Umbilical cord (tissue), 1 donor: ENCODE measurements at regions not wholly inside any gene's neighbourhood (a gene's known extent, or its start where the extent isn't known, plus 50 kb on each side); places are given as distances from the start of the nearest gene placed in this dataset.
"Not testable (repeated sequence)": the region's sequence is repeated elsewhere in the genome, so short reads cannot be mapped to it uniquely, and the experiment has no call there.

Experiments used
- DNase-seq: peaks from one replicate; pipeline ENCODE4 v3.0.0-alpha.2; 2015; ENCODE audit warnings: low spot score

DNA sequence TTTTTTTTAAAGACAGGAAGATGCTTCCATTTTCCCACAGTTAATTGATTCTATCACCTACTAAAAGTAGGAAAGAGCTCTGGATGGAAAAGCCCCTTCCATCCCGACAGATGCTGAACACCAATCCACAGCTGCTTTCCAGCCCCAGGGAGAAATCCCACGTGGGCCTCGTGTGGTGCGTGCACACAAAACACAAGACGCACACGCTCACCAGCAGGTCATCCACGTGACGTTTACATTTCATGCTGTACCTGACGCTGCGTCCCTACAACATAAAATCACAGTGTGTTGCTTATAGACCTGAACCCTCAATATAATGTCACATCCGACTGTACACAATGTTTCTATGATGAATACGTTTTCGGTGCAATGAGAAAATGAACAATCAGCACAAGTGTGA is 50.2 kb upstream of the DACT2 start:
- no peak for DNase-seq

DNA sequence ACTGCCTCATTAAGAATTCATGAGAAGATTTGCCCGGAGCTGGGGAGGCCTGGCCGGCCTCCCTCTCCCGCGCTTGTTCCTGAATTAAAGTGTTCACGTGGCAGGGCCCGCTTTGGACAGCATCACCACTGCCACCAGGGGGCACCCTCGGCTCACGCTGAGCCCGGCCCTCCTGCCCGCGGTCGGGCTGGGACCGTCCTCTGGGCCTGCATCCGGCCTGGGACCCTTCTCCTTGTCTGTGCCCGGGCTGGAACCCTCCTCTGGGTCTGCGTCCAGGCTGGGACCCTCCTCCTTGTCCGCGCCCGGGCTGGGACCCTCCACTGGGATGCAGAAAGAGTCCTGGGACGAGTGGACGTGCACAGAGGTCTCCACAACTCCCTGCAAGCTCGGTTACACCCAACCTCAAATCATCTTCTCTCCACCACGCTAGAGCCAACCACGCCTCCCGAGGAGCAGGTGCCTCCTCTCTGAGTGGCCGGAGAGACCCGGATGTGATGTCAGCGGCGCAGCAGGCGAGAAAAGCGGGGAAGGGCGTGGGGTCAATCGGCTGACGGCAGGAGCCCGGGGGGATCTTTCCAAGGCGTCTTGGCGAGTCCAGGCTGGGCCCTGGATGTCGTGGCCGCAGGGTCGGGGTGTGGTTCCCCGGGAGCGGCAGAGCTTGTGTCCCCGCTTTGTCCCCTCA is 50.9 kb upstream of the DACT2 start:
- DNase-seq, result peak; percentile 76

DNA sequence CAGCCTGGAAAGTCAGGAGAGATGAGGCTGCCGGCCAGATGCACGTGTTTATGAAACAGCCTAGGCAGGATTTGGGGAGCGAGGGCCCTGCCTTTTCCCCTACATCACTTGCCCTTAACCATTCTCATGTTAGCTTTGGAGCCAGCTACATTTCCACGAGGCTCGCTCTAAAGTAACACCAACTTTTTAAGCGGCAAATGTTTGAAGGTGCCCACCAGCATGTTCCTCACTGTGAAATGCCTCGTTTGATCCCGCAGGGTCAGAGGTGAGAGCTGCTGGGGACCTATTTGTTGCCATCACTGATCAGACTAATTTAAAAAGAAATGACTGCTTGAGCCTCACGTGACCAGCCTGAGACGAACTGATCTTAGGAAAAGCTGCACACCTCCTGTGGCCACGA is 51.6 kb upstream of the DACT2 start:
- no peak for DNase-seq

DNA sequence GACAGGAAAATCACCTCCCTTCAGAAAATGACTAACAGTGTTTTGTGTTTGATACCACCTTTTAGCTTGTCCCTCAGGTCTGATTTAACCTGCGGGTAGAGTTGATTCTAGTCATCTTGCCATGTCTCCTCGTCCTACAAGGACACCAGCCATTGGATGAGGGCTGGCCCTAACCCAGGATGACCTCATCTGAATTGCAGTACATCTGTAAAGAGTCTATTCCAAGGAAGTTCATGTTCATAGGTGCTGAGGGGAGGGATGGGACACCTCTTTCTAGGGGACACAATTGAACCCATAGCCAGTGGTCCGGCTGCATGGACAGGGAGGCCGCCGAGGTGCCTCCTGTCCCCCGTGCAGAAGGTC is 52.0 kb upstream of the DACT2 start:
- no peak for DNase-seq

DNA sequence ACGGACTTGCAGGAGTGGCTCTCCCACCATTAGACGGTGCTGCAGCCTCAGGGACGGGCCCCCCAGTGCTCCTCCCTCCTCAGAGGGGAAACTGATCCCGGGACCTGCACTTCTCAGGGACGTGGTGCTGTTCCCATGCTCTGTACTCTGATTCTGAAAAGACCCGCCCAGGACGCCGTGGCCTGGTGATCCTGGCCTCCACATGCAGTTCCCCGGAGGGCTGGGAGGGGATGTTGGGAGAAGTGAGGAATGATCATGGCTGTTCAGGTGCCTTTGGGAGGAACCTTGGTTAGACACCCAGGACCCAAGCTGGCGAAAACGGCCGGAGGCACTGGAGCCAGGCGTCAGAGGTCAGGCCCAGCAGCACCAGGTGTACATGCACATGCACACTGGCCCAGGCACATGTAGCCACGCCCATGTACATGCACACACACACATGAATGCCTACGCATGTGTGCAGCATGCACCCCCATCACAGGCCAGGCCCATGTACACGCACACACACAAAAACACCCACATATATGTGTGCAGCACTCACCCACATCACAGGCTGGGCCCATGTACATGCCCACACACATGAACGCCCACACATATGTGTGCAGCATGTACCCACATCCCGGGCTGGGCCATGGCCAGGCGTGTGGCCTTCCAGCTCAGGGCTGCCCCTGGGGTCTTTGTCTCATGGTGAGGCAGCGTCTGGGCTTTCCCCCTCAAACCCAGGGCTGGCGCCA is 52.6 kb upstream of the DACT2 start:
- no peak for DNase-seq

DNA sequence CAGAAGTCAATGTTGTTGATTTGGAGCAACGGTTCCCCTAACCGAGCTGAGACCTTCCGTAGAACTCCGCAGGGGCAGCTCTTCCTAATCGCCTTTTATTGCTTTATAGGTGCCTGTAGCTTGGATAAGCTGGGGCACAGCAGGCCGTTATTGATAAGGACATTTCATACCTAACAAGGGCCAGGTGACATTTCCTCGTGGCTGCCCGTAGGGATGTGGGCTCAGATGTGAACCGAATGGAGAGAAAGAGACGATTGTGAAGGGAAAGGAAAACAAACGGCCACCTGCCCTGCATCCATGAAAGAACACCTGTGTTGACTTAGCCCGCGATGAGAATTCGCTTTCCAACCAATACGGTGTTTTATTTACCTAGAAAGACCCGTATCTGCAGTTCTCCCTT is 53.3 kb upstream of the DACT2 start:
- DNase-seq, result no peak

DNA sequence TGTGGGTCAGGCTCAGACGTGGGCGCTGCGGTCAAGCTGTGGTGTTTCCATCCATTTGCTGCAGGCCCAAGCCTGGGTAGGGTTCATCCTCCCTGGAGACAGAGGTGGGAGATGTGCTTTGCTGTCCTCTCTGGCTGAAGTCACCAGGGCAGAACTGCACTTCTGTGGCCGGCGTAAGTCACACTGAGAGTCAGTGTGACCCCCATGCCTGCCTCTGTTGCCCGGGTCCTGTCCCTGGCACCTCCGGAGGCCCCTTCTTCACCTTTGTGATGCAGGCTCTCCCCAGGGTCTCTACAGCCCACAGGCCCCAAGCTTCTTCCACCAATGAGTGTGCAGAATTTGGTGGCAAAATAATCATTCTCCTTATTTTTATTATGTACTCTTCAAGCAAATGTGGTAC is 53.8 kb upstream of the DACT2 start:
- no peak for DNase-seq

DNA sequence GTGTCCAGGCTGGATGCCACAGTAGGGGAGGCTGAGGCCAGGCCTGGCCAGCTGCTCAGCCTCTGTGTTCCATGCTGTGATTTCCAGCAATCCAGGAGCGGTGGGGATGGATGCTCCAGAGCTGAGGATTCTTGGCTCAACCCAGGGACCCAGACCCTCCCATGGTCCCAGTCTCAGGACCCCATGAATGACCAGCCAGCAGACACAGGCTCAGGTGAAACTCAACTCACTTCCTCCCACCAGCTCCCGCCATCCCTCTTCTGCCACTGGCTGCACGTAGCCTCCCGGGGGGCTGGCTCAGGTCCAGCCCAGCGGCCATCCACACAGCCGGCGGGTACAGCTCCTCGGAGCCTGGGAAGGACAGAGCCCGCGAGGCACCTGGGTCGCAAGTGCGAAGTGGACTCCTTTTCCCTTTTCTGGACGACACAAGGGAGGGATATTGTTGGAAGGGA is 54.5 kb upstream of the DACT2 start:
- no peak for DNase-seq

DNA sequence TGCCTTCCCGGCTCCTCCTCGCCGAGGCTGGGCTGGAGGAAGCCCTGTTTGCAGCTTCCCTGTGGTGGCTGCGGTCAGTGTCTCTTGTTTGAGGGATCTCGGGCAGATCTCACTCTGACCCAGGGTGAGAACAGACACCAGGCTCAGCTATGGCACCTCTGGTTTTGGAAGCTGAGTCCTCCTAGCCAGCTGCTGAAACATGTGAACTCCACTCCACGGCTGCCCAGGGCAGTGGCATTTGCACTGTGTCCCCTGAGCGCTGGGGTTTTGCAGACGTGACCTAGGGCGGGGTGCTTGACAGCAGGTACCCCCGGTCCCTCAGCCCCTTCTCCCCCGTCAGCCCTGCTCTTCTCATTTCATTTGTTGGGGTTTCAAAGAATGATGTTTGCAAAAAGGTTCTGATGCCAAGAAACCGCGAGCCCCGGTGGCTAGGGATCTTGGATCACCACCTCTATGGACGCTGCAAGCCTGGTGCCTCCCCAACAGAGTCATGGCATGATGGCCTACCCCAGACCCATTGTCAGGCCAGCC is 55.0 kb upstream of the DACT2 start:
- DNase-seq, result no peak

DNA sequence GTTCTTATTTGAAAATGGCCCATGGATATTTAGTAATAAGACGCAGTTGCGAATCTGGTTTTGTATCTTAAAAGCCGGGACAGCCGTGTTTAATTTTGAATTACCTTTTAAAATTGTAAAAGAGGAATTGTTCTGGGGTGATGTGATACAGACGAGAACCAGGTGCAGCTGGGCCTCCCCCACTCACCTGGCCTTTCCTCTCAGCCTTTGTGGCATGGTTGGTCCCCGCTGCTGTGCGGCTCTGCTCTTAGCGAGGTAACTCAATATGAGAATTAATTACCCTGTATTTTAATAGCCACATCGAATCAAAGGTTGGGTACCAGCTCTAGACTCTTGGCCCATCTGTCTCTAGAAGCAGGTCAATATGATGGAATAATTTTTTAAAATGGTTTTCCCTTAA is 56.5 kb upstream of the DACT2 start:
- DNase-seq, result no peak

DNA sequence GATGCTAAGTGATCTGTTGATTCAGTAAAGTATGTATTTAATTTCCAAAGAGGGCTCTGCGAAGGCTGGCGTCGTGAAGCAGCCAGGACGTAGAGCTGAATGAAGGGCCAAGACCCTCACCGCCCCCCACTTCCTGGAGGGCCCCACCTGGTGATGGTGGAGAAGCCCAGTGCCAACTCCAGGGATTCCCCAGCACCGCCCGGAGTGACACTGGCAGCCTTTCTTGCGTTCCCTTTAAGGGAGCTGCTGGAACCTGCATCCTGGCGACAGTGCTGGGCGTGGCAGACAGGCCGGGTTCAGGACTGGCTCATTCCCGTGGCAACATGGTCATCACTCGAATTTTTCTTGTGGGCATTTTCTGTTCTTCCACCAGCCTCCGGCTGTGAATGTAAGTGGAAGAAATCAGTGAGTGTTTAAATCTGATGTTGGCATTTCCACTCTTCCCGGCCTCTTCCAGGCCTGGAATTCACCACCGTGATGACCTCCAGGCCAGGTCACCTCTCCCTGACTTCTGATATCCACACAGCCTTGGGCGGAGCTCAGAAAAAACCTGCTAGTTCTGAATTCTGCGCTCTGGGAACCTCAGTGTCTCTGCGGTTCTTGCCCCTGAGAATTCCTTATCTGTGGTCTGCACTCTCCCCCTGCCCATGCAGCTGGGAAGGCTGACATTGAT is 57.4 kb upstream of the DACT2 start:
- DNase-seq, result no peak

DNA sequence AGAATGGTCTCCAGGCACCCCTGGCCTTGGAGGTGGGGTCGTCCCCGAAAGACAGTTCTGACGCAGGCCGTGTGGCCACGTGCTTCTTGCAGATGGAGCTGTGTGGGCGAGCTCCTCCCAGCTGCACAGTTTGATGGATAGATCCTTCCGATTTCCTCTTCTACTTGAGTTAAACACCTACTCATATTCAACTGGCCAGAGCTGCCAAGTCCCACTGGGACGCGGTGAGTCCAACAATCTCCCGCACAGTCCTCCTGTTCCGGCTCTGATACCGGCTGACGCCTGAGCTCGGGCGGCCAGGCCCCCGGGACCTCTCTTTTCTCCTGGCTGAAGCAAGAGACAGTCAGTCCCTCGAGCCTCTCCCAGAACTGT is 57.9 kb upstream of the DACT2 start:
- DNase-seq, result no peak

DNA sequence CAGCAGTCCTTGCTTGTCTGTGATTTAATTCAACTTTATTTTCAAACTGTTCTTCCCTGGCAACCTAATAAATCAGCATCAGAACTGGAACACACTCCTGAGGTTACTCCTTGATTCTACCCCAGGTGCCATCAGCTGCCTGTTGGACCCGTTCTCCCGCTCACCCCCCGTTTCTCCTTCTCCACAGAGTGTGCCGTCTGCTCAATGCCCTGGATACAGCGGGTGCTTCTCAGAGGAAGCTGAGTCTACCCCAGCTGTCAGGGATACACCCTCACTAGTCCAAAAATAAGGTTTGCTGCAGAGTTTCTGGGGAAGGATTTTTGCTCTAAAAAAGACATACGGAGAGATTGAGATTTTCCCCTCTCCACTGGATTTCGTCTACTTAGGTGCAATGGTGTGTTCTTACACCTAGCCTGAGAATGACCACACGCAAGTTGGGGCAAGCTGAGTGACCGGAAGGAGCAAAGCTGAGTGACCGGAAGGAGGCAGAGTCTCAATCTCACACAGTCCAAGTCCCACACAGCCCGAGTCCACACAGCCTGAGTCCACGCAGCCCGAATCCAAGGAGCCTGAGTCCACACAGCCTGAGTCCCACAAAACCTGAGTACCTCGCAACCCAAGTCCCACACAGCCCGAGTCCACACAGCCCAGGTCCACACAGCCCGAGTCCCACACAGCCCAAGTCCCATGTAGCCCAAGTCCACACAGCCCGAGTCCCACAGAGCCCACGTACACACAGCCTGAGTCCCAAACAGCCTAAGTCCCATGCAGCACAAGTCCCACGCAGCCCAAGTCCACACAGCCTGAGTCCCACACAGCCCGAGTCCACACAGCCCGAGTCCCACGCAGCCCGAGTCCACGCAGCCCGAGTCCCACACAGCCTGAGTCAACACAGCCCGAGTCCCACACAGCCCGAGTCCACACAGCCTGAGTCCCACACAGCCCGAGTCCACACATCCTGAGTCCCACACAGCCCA is 58.6 kb upstream of the DACT2 start:
- DNase-seq, result no peak

DNA sequence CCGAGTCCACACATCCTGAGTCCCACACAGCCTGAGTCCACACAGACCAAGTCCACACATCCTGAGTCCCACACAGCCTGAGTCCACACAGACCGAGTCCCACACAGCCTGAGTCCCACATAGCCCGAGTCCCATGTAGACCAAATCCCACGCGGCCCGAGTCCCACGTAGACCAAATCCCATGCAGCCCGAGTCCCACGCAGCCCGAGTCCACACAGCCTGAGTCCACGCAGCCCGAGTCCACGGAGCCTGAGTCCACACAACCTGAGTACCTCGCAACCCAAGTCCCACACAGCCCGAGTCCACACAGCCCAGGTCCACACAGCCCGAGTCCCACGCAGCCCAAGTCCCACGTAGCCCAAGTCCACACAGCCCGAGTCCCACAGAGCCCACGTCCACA is 60.0 kb upstream of the DACT2 start:
- DNase-seq, result not testable (repeated sequence)

DNA sequence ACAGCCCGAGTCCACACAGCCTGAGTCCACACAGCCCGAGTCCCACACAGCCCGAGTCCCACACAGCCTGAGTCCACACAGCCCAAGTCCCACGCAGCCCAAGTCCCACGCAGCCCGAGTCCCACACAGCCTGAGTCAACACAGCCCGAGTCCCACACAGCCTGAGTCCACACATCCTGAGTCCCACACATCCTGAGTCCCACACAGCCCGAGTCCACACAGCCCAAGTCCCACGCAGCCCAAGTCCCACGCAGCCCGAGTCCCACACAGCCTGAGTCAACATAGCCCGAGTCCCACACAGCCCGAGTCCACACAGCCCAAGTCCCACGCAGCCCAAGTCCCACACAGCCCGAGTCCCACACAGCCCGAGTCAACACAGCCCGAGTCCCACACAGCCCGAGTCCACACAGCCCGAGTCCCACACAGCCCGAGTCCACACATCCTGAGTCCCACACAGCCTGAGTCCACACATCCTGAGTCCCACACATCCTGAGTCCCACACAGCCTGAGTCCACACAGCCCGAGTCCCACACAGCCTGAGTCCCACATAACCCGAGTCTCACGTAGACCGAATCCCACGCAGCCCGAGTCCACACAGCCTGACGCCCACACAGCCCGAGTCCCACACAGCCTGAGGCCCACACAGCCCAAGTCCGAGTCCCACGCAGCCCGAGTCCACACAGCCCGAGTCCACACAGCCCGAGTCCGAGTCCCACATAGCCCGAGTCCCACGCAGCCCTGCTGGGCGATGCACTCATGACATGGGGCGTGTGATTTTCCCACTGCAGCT is 60.6 kb upstream of the SMOC2 start:
- not testable (repeated sequence) for DNase-seq

DNA sequence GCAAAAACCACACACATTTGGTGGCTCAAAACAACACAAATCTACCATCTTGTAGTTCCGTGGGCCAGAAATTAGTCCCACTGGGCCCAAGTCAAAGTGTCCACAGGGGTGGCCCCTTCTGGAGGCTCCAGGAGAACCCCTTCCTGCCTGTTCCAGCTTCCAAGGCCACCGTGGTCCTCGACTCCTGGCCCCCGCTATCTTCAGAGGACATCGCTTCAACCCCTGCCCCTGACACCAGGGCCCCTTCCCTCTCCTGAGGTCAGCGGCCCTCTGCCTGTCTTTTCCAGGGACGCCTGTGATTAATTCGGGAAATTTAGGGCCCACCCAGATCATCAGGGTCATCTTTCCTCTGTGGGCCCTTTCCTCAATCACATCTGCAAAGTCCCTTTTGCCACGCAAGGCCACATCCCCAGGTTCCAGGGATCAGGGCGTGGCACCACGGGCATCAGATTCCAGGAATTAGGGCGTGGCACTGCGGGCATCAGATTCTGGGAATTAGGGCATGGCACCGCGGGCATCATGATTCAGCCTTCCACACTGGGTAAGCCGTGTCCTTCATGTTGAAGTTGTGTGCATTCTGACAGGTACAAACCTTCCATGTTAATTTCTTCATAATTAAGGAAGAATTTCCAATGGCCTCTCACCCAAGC is 59.9 kb upstream of the SMOC2 start:
- DNase-seq, result no peak

DNA sequence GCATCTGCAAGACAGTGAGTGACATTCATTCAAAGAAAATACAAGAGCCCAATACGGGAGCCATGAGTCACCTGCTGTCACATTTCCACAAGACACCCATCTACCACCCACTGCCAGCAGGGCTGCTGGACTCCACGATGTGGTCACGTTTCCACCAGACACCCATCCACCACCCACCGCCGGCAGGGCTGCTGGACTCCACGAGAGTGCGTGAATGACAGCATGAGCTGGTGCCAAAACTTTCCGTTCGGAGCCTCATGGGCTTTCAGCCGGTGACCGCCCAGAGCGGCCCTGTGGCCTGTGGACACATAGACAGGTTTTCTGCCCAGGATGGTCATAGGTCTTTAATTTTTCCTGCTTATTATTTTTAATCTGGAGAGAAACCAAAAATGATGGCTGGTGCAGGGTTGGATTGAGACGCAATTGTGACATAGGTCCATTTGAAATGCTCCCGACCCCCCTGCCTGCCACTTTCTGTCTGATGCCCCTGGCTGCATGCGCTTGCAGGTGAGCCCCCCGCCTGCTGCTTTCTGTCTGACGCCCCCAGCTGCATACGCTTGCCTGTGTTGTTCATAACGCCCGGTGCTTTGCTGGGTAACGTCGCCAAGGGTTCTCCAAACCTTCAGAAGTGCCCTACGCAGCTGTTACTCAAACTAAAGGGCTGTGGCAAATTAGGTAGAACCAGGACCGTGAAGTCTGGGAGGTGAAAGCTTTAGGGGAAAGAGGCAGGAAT is 59.1 kb upstream of the SMOC2 start:
- DNase-seq, result no peak

DNA sequence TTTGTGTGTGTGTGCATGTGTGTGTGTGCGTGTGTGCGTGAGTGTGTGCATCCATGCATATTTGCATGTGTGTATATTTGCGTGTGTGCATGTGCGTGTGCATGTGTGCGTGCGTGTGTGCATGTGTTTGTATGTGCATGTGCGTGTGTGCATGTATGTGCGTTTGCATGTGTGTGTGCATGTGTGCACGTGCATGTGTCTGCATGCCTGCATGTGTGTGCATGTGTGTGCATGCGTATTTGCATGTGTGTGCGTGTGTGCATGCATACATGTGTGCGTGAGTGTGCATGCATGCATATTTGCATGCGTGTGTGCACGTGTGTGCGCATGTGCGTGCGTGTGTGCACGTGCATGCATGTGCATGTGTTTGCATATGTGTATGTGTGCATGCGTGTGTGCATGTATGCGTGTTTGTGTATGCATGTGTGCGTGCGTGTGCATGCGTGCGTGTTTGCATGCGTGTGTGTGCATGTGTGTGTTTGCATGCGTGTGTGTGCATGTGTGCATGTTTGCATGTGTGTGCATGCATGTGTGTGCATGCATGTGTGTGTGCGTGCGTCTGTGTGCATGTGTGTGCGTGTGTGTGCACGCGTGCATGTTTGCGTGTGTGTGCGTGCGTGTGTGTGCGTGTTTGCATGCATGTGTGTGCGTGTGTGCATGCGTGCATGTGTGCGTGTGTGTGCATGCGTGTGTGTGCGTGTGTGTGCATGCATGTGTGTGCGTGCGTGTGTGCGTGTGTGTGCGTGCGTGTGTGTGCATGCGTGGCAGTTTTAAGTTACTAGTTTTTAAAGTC is 57.7 kb upstream of the SMOC2 start:
- DNase-seq, result no peak
